ENCODE measurements at regions not wholly inside any gene's neighbourhood (a gene's known extent, or its start where the extent isn't known, plus 50 kb on each side); places are given as distances from the start of the nearest gene placed in this dataset.

GRCh38 chr11:27246925-27247324 lies 116.1 kb downstream of the CCDC34 start:
- DNase-seq (ENCODE audit: low read depth, low spot score): no peak
- TF ChIP-seq CTCF (IDR thresholded peaks at IDR 0.05; ENCODE audit: low read depth, low read length): no peak
- in situ Hi-C loops (cut with HindIII; ENCODE audit: low sequenced_read_pairs): no loop called here
- H3K4me3 ChIP-seq (ENCODE audit: low read depth, low read length): no peak overlapping the region

GRCh38 chr11:27244900-27245299 lies 118.1 kb downstream of the CCDC34 start:
- no peak for TF ChIP-seq CTCF (IDR thresholded peaks at IDR 0.05; ENCODE audit: low read depth, low read length)
- DNase-seq (ENCODE audit: low read depth, low spot score): no peak
- in situ Hi-C loops (cut with HindIII; ENCODE audit: low sequenced_read_pairs): no loop called here
- H3K4me3 ChIP-seq (ENCODE audit: low read depth, low read length): no peak overlapping the region

- peak; percentile 91 for DNase-seq (ENCODE audit: low read depth, low spot score)
- TF ChIP-seq CTCF (IDR thresholded peaks at IDR 0.05; ENCODE audit: low read depth, low read length): no peak
- in situ Hi-C loops (cut with HindIII; ENCODE audit: low sequenced_read_pairs): no loop called here
- H3K4me3 ChIP-seq (ENCODE audit: low read depth, low read length): no peak overlapping the region
Observed at GRCh38 chr11:27242591-27242990, 120.4 kb downstream of the CCDC34 start.

GRCh38 chr11:27241311-27242122 lies 121.5 kb downstream of the CCDC34 start:
- TF ChIP-seq CTCF (IDR thresholded peaks at IDR 0.05; ENCODE audit: low read depth, low read length): no peak
- DNase-seq (ENCODE audit: low read depth, low spot score): peak; percentile 86
- H3K4me3 ChIP-seq (ENCODE audit: low read depth, low read length): no peak overlapping the region
- in situ Hi-C loops (cut with HindIII; ENCODE audit: low sequenced_read_pairs): no loop called here

- no peak overlapping the region for H3K4me3 ChIP-seq (ENCODE audit: low read depth, low read length)
- in situ Hi-C loops (cut with HindIII; ENCODE audit: low sequenced_read_pairs): no loop called here
- DNase-seq (ENCODE audit: low read depth, low spot score): peak; percentile 57
- no peak for TF ChIP-seq CTCF (IDR thresholded peaks at IDR 0.05; ENCODE audit: low read depth, low read length)
Observed at GRCh38 chr11:27239305-27239942, 123.6 kb downstream of the CCDC34 start.

GRCh38 chr11:27238811-27239210 lies 124.2 kb downstream of the CCDC34 start:
- no peak for DNase-seq (ENCODE audit: low read depth, low spot score)
- TF ChIP-seq CTCF (IDR thresholded peaks at IDR 0.05; ENCODE audit: low read depth, low read length): no peak
- H3K4me3 ChIP-seq (ENCODE audit: low read depth, low read length): no peak overlapping the region
- in situ Hi-C loops (cut with HindIII; ENCODE audit: low sequenced_read_pairs): no loop called here
